Immature natural killer cell (primary cell): ENCODE measurements at regions not wholly inside any gene's neighbourhood (a gene's known extent, or its start where the extent isn't known, plus 50 kb on each side); places are given as distances from the start of the nearest gene placed in this dataset.
"Not testable (repeated sequence)": the region's sequence is repeated elsewhere in the genome, so short reads cannot be mapped to it uniquely, and the experiment has no call there.

ENCODE experiments used
- DNase-seq, 3 donors: peaks; one replicate each; pipeline ENCODE4 v3.0.0; 2022; ENCODE audit warnings: mixed read lengths in 1 of 3
- H3K27ac Mint-ChIP-seq, 6 donors: one replicate each; pipeline ENCODE4 v1.8.0; 2020; ENCODE audit warnings: mixed read lengths in 6 of 6, mild to moderate bottlenecking in 5 of 6, inconsistent platforms in 4 of 6, moderate library complexity in 3 of 6
- H3K27me3 Mint-ChIP-seq, 3 donors: one replicate each; pipeline ENCODE4 v1.8.0; 2020 to 2021; ENCODE audit warnings: low read depth in 3 of 3, mild to moderate bottlenecking in 3 of 3, mixed read lengths in 3 of 3, moderate library complexity in 3 of 3, inconsistent platforms in 1 of 3
- H3K36me3 Mint-ChIP-seq, 3 donors: one replicate each; pipeline ENCODE4 v1.8.0; 2020; ENCODE audit warnings: mixed read lengths in 3 of 3, inconsistent platforms in 2 of 3, mild to moderate bottlenecking in 2 of 3
- H3K4me1 Mint-ChIP-seq, 2 donors: one replicate each; pipeline ENCODE4 v1.8.0; 2020; ENCODE audit warnings: inconsistent platforms in 2 of 2, mild to moderate bottlenecking in 2 of 2, mixed read lengths in 2 of 2, moderate library complexity in 1 of 2
- H3K4me3 Mint-ChIP-seq, 5 donors: one replicate each; pipeline ENCODE4 v1.8.0; 2020; ENCODE audit warnings: mild to moderate bottlenecking in 5 of 5, mixed read lengths in 5 of 5, inconsistent platforms in 3 of 5, moderate library complexity in 3 of 5
- H3K9me3 Mint-ChIP-seq, 6 donors: one replicate each; pipeline ENCODE4 v1.8.0; 2020; ENCODE audit warnings: mild to moderate bottlenecking in 6 of 6, mixed read lengths in 6 of 6, inconsistent platforms in 4 of 6, moderate library complexity in 3 of 6

- H3K27me3 Mint-ChIP-seq, H3K4me1 Mint-ChIP-seq, H3K27ac Mint-ChIP-seq, H3K4me3 Mint-ChIP-seq, H3K9me3 Mint-ChIP-seq, DNase-seq, H3K36me3 Mint-ChIP-seq: not testable (repeated sequence)
These were observed 118.1 kb downstream of the TMEM121 start for GRCh38 chr14:105644457-105644856.

DNA sequence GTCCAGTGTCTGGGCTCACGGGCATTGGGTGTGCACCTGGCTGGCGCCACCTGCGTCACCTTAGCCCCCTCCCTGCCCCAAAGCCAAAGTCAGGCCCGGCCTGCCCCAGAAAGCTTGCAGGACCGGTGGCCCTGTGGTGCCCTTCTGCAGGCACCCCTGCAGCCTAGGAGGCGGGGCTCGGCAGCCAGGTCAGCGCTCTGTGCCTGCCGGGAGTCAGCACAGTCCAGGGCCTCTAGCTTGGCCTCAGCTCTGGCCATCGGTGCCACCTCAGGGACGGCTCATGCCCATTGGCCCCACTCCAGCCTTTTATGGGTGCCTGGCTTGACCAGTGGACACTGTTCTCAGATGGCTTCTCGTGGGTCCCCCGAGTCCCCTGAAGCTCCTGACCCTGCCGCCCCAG lies 118.5 kb downstream of the TMEM121 start:
- H3K36me3 Mint-ChIP-seq, DNase-seq, H3K4me1 Mint-ChIP-seq: not testable (repeated sequence)

DNA sequence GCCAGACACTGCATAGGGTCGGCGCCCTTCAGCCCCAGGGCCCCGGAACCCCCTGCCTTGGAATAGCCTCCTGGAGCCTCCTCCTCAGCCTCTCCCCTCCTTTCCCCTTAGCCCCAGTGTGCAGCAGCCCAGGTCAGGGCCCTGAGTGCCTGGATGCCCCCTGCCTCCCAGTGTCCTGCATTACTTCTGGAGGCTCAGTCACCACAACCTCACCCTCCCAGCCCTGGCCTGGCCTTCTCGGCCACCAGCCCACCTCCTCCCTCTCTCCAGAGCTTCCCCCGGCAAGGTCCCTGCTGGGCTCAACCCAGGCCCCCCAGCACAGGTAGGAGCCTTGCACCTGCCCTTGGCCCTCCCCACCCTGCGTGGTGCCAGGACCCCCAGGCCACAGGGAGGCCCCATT lies 119.0 kb downstream of the TMEM121 start:
- not testable (repeated sequence) for H3K4me1 Mint-ChIP-seq, H3K27me3 Mint-ChIP-seq, H3K4me3 Mint-ChIP-seq, H3K36me3 Mint-ChIP-seq, DNase-seq, H3K27ac Mint-ChIP-seq, H3K9me3 Mint-ChIP-seq

More for the DNA sequence above, 118.5 kb downstream of the TMEM121 start:
- H3K9me3 Mint-ChIP-seq, H3K27me3 Mint-ChIP-seq, H3K4me3 Mint-ChIP-seq, H3K27ac Mint-ChIP-seq: not testable (repeated sequence)

DNA sequence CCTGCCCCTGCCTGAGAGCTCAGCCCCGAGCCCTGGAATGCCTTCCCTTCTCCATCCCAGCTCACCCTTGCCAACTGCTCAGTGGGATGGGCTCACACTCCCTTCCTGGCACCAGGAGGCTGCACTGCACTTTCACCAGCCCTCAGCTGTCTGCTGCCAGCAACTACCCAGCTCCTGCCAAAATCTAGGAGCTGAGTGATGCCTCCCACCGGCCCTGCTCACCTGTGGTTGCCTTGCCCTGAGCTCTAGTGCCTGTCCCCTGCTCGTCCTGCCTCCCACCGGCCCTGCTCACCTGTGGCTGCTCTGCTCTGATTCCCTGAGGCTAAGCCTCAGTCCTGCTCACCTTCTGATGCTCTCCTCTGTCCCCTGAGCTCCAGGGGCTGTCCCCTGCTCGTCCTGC lies 119.8 kb downstream of the TMEM121 start:
- DNase-seq = no peak
- Mint-ChIP-seq H3K4me1 (no peaks in the 10 kb centered on the region), H3K4me3 (no peak overlapping the region), H3K27me3 (peaks cover 1 to 3% (median 2%) of the 10 kb centered on the region in 3 donors), H3K36me3 (no peaks in the 10 kb centered on the region), H3K9me3 (peaks cover 0 to 4% (median 0%) of the 10 kb centered on the region in 6 donors), H3K27ac (no peak overlapping the region)

DNA sequence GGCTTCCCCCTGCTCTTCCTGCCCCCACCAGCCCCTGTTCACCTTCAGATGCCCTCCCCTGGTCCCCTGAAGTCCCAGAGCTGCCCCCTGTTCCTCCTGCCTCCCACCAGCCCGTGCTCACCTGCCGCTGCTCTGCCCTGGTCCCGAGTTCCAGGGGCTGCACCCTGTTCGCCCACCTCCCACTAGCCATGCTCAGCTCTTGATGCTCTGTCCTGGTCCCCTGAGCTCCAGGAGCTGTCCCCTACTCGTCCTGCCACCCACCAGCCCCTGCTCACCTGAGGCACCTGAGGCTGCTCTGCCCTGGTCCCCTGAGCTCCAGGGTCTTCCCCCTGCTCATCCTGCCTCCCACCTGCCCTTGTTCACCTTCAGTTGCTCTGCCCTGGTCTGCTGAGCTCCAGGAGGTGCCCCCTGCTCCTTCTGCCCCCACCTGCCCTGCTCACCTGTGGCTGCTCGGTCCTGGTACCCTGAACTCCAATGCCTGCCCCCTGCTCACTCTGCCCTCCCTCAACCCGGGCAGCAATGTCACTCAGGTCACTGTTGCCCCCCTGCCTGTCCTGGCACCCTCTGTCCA lies 120.4 kb downstream of the TMEM121 start:
- H3K4me3 Mint-ChIP-seq, H3K27ac Mint-ChIP-seq, H3K36me3 Mint-ChIP-seq, DNase-seq, H3K27me3 Mint-ChIP-seq, H3K4me1 Mint-ChIP-seq, H3K9me3 Mint-ChIP-seq: not testable (repeated sequence)

GRCh38 chr14:105647426-105647783 lies 121.0 kb downstream of the TMEM121 start:
- not testable (repeated sequence) for DNase-seq, H3K4me3 Mint-ChIP-seq, H3K9me3 Mint-ChIP-seq, H3K4me1 Mint-ChIP-seq, H3K36me3 Mint-ChIP-seq, H3K27ac Mint-ChIP-seq, H3K27me3 Mint-ChIP-seq

DNA sequence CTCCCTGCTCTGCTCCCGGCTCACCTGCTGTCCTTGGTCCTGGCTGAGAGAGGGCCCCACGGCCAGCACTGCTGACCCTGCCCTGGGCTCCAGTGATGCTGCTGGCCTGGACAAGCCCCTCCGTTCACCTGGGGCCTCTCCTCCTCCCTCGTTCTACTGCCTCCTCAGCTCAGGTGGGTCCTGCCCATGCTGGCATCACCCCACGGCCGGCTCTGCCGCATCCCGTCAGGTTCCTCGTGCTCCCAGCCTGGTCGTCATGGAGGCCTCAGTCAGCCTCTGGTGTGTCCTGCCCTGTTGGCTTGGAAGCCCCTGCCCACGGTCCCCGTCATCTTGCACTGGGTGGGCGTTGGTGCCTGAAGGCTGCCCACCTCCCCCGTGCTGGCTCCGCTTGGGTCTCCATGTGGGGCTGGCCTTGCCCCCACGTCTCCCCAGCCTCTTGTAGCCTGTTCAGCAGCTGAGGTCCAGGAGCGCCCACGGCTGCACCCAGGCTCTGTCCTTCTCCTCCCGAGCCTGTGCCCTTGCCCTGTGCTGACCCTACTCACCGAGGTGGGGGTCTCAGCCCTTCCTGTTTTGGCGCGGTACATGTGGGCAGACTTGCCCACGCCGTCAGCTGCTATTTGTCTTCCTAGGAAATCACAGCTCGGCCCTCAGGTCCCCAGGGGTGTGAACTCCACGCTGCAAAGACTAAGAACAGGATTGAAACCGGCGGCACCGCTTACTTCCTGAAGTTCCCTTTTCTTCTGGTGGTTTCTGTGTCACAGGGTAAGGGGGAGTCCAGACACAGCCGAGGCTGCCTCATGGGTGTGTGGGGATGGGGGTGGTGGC lies 121.6 kb downstream of the TMEM121 start:
- no peaks in the 10 kb centered on the region for H3K4me1 Mint-ChIP-seq
- H3K27ac Mint-ChIP-seq = no peak overlapping the region
- peaks cover 0 to 4% (median 0%) of the 10 kb centered on the region in 6 donors for H3K9me3 Mint-ChIP-seq
- no peak overlapping the region for H3K4me3 Mint-ChIP-seq
- H3K36me3 Mint-ChIP-seq = no peaks in the 10 kb centered on the region
- peaks cover 0 to 3% (median 2%) of the 10 kb centered on the region in 3 donors for H3K27me3 Mint-ChIP-seq
- no peak for DNase-seq

GRCh38 chr14:105648609-105649535 lies 122.5 kb downstream of the TMEM121 start:
- not testable (repeated sequence) for H3K4me1 Mint-ChIP-seq, H3K36me3 Mint-ChIP-seq, H3K27me3 Mint-ChIP-seq, H3K4me3 Mint-ChIP-seq, H3K27ac Mint-ChIP-seq, DNase-seq, H3K9me3 Mint-ChIP-seq

GRCh38 chr14:105652317-105652716 lies 125.9 kb downstream of the TMEM121 start:
- H3K27ac Mint-ChIP-seq, H3K9me3 Mint-ChIP-seq, H3K36me3 Mint-ChIP-seq, DNase-seq, H3K4me3 Mint-ChIP-seq, H3K27me3 Mint-ChIP-seq, H3K4me1 Mint-ChIP-seq: not testable (repeated sequence)

- H3K9me3 Mint-ChIP-seq = peaks cover 0 to 13% (median 8%) of the 10 kb centered on the region in 6 donors
- H3K27me3 Mint-ChIP-seq, H3K36me3 Mint-ChIP-seq, H3K4me1 Mint-ChIP-seq, H3K27ac Mint-ChIP-seq, DNase-seq, H3K4me3 Mint-ChIP-seq: not testable (repeated sequence)
These were observed 127.5 kb downstream of the TMEM121 start for GRCh38 chr14:105653921-105654320.

DNA sequence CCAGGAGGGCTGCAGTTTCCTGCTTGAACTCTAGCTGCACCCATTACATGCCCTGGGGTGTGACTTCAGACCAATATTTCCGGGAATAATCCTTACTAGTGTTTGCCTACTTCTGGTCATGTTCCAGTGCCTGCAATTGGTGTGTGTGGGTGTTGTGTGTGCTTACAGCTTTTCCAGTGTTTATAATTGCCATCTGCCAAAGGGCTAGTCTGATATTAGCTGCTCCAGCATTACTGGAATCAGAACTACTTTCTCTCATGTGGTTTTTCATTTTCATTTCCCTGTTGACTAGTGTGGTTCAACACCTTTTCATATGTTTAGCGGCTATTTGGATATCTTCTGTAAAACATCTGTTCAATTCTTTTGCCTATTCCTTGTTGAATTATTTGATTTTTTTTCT lies 132.9 kb downstream of the TMEM121 start:
- H3K27ac Mint-ChIP-seq, DNase-seq, H3K36me3 Mint-ChIP-seq, H3K4me3 Mint-ChIP-seq, H3K4me1 Mint-ChIP-seq: not testable (repeated sequence)
- peaks cover 6 to 12% (median 8%) of the 10 kb centered on the region in 3 donors for H3K27me3 Mint-ChIP-seq
- peaks cover 0 to 24% (median 18%) of the 10 kb centered on the region in 6 donors for H3K9me3 Mint-ChIP-seq

GRCh38 chr14:105659935-105660527 lies 133.6 kb downstream of the TMEM121 start:
- Mint-ChIP-seq H3K36me3 (no peaks in the 10 kb centered on the region), H3K27me3 (peaks cover 6 to 12% (median 8%) of the 10 kb centered on the region in 3 donors), H3K4me1 (no peaks in the 10 kb centered on the region), H3K27ac (peak overlapping the region in 2 of 6 donors; percentile 2 to 5), H3K4me3 (no peak overlapping the region), H3K9me3 (peaks cover 0 to 24% (median 18%) of the 10 kb centered on the region in 6 donors)
- DNase-seq = no peak

GRCh38 chr14:105660816-105661531 lies 134.6 kb downstream of the TMEM121 start:
- DNase-seq = no peak
- no peak overlapping the region for H3K27ac Mint-ChIP-seq
- no peaks in the 10 kb centered on the region for H3K4me1 Mint-ChIP-seq
- H3K9me3 Mint-ChIP-seq = peaks cover 0 to 24% (median 18%) of the 10 kb centered on the region in 6 donors
- no peak overlapping the region for H3K4me3 Mint-ChIP-seq
- no peaks in the 10 kb centered on the region for H3K36me3 Mint-ChIP-seq
- H3K27me3 Mint-ChIP-seq = peaks cover 6 to 13% (median 8%) of the 10 kb centered on the region in 3 donors
